Hepatocyte (in vitro differentiated cells): ENCODE measurements at regions not wholly inside any gene's neighbourhood (a gene's known extent, or its start where the extent isn't known, plus 50 kb on each side); places are given as distances from the start of the nearest gene placed in this dataset.

Experiments
- EZH2phosphoT487 ChIP-seq: fragments of 200-600 bp; sonication (generic); IDR thresholded peaks from one replicate; pipeline ENCODE4 v1.6.1; 2018; ENCODE audit warnings: antibody characterized with exemption, mild to moderate bottlenecking, low read depth, moderate library complexity; ENCODE audit not compliant: unreplicated experiment, severe bottlenecking
- TF ChIP-seq, protein P1 (sequence below): fragments of 200-600 bp; sonication (generic); IDR thresholded peaks from 2 replicates; pipeline ENCODE4 v1.5.1; 2016; ENCODE audit warnings: antibody characterized with exemption, mild to moderate bottlenecking; ENCODE audit not compliant: poor library complexity

DNA sequence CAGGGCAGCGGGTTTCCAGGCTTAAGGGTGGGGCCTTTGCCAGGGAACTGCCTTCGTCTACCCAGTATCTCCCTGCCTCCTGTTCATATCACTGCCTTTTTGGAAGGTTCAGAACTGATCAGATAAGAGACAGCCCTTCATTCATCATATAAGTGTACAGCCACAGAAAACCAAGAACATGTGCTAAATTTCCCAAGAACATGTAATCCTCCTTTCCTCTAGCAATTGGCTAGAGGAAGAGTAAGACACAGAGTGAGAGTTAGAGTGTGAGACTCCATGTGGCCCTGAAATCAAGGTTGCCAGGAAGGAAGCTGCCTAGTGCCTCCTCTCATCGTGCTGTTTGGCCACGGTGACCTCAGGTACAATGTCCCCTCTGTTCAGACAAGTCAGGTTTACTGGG is 770.9 kb downstream of the TNS3 start:
- TF ChIP-seq, protein P1, sequence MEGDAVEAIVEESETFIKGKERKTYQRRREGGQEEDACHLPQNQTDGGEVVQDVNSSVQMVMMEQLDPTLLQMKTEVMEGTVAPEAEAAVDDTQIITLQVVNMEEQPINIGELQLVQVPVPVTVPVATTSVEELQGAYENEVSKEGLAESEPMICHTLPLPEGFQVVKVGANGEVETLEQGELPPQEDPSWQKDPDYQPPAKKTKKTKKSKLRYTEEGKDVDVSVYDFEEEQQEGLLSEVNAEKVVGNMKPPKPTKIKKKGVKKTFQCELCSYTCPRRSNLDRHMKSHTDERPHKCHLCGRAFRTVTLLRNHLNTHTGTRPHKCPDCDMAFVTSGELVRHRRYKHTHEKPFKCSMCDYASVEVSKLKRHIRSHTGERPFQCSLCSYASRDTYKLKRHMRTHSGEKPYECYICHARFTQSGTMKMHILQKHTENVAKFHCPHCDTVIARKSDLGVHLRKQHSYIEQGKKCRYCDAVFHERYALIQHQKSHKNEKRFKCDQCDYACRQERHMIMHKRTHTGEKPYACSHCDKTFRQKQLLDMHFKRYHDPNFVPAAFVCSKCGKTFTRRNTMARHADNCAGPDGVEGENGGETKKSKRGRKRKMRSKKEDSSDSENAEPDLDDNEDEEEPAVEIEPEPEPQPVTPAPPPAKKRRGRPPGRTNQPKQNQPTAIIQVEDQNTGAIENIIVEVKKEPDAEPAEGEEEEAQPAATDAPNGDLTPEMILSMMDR, result no peak
- TF ChIP-seq EZH2phosphoT487, result no peak
